ENCODE measurements at regions not wholly inside any gene's neighbourhood (a gene's known extent, or its start where the extent isn't known, plus 50 kb on each side); places are given as distances from the start of the nearest gene placed in this dataset.

DNA sequence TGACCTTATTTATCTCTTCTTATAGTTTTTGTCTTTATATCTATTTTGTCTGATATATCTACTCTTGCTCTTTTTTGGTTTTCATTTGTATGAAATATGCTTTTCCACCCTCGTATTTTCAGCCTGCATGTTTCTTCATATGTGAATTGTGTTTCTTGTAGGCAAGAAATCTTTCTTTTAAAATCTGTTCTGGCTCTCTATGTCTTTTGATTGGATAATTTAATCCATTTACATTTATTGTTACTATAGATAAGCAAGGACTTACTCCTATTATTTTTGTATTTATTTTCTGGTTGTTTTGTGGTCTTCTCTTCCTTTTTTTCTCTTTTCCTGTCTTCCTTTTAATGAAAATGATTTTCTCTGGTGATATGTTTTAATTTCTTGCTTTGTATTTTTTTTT lies 403.1 kb downstream of the DCAF12L2 start:
- DNase-seq (no peak), ATAC-seq (no peak)
- Histone ChIP-seq H3K27me3 (ENCODE audit: control insufficient read depth in 2 of 2, insufficient read depth in 2 of 2, low read length in 2 of 2) (no peaks in the 10 kb centered on the region), H3K36me3 (ENCODE audit: control insufficient read depth in 2 of 3, insufficient read depth in 3 of 3, low read length in 3 of 3) (no peaks in the 10 kb centered on the region), H3K27ac (ENCODE audit: low read depth, low read length) (no peak overlapping the region), H3K4me3 (ENCODE audit: low read length) (no peak overlapping the region), H3K9me3 (ENCODE audit: control insufficient read depth in 2 of 3, low read length in 3 of 3) (no peaks in the 10 kb centered on the region), H3K4me1 (ENCODE audit: control insufficient read depth in 2 of 2, insufficient read depth in 2 of 2, low read length in 2 of 2) (no peaks in the 10 kb centered on the region)
- intact Hi-C loops (cut with micrococcal nuclease), result no loop called here
- Mint-ChIP-seq H3K36me3 (no peaks in the 10 kb centered on the region), H3K27ac (no peak overlapping the region), H3K4me3 (no peak overlapping the region), H3K27me3 (no peaks in the 10 kb centered on the region), H3K4me1 (no peaks in the 10 kb centered on the region), H3K9me3 (peaks cover 0 to 25% (median 6%) of the 10 kb centered on the region in 11 donors)
- POLR2A ChIA-PET, result no interaction called here
- CTCF ChIA-PET, result no interaction called here

DNA sequence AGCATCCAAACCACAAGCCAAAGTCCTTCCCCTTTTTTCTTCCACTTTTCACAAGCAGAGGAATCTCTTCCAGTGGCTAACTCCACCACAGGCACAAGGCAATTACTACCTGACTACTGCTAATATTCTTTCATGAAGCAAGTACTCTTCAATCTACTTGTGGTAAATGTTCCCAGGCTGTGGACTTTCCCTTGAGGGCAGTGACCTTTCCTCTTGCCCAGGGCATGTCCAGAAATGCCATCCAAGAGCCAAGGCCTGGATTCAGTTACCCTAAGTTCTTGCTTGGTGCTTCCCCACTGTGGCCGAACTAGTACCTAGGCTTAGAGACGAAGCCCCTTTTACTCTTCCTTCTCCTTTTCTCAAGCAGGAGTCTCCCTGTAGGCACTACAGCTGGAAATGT lies 400.7 kb downstream of the DCAF12L2 start:
- H3K4me1 Mint-ChIP-seq, result no peaks in the 10 kb centered on the region
- ChIA-PET POLR2A (no interaction called here), CTCF (no interaction called here)
- H3K27ac Mint-ChIP-seq, result no peak overlapping the region
- Histone ChIP-seq H3K27ac (ENCODE audit: low read depth, low read length) (no peak overlapping the region), H3K4me3 (ENCODE audit: low read length) (no peak overlapping the region), H3K9me3 (ENCODE audit: control insufficient read depth in 2 of 3, low read length in 3 of 3) (no peaks in the 10 kb centered on the region), H3K4me1 (ENCODE audit: control insufficient read depth in 2 of 2, insufficient read depth in 2 of 2, low read length in 2 of 2) (no peaks in the 10 kb centered on the region), H3K27me3 (ENCODE audit: control insufficient read depth in 2 of 2, insufficient read depth in 2 of 2, low read length in 2 of 2) (no peaks in the 10 kb centered on the region), H3K36me3 (ENCODE audit: control insufficient read depth in 2 of 3, insufficient read depth in 3 of 3, low read length in 3 of 3) (no peaks in the 10 kb centered on the region)
- intact Hi-C loops (cut with micrococcal nuclease), result no loop called here
- no peaks in the 10 kb centered on the region for H3K27me3 Mint-ChIP-seq
- no peak for DNase-seq
- H3K4me3 Mint-ChIP-seq, result no peak overlapping the region
- ATAC-seq, result no peak
- peaks cover 0 to 25% (median 6%) of the 10 kb centered on the region in 11 donors for H3K9me3 Mint-ChIP-seq
- H3K36me3 Mint-ChIP-seq, result no peaks in the 10 kb centered on the region

DNA sequence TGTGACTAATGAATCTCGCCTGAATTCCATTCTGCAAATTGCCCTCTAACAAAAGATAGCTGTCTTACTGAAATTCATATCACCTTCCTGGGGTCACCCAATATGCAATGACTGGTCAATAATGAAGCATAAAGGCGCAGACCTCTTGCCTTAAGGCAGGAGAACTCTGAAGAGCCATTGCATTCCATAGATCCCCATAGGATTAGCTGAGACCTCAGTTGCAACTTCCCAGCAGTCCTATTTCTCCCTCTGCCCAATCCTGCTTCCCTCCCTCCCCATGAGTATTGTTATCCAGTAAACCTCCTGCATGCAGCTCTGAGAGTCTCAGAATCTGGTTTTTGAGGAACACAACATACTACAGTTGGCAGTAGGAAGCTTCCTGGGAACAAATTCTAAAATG lies 396.5 kb downstream of the DCAF12L2 start:
- H3K4me1 Mint-ChIP-seq, result no peaks in the 10 kb centered on the region
- no peaks in the 10 kb centered on the region for H3K4me1 ChIP-seq (ENCODE audit: control insufficient read depth in 2 of 2, insufficient read depth in 2 of 2, low read length in 2 of 2)
- no peak overlapping the region for H3K4me3 ChIP-seq (ENCODE audit: low read length)
- no peak for ATAC-seq
- H3K4me3 Mint-ChIP-seq, result no peak overlapping the region
- no peak for DNase-seq
- H3K36me3 Mint-ChIP-seq, result no peaks in the 10 kb centered on the region
- no peaks in the 10 kb centered on the region for H3K36me3 ChIP-seq (ENCODE audit: control insufficient read depth in 2 of 3, insufficient read depth in 3 of 3, low read length in 3 of 3)
- ChIA-PET POLR2A (no interaction called here), CTCF (no interaction called here)
- no peak overlapping the region for H3K27ac ChIP-seq (ENCODE audit: low read depth, low read length)
- H3K27ac Mint-ChIP-seq, result no peak overlapping the region
- peaks cover 0 to 5% (median under 1%) of the 10 kb centered on the region in 11 donors for H3K9me3 Mint-ChIP-seq
- intact Hi-C loops (cut with micrococcal nuclease), result no loop called here
- H3K27me3 ChIP-seq (ENCODE audit: control insufficient read depth in 2 of 2, insufficient read depth in 2 of 2, low read length in 2 of 2), result no peaks in the 10 kb centered on the region
- no peaks in the 10 kb centered on the region for H3K9me3 ChIP-seq (ENCODE audit: control insufficient read depth in 2 of 3, low read length in 3 of 3)
- no peaks in the 10 kb centered on the region for H3K27me3 Mint-ChIP-seq

DNA sequence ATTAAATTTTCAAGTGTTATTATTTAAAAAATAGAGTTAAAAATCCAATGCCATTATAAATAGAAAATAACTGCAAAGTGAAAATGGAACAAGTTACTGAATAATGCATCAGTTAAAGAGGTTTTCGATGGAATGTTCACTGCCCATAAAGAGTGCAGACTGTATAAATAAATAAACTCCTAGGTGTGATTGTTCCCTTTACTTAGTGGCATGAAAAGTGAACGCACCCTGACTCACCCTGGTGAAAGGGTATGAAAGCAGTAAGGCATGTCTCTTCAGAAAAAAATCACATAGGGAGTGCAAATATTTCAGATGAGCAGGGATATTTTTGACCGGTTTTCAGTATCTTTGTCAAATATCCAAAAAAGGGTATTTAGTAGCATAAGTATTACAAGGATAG lies 387.8 kb downstream of the DCAF12L2 start:
- no peak overlapping the region for H3K27ac ChIP-seq (ENCODE audit: low read depth, low read length)
- intact Hi-C loops (cut with micrococcal nuclease), result no loop called here
- H3K4me3 ChIP-seq (ENCODE audit: low read length), result no peak overlapping the region
- no peak overlapping the region for H3K27ac Mint-ChIP-seq
- H3K4me3 Mint-ChIP-seq, result no peak overlapping the region
- no peaks in the 10 kb centered on the region for H3K4me1 Mint-ChIP-seq
- H3K4me1 ChIP-seq (ENCODE audit: control insufficient read depth in 2 of 2, insufficient read depth in 2 of 2, low read length in 2 of 2), result no peaks in the 10 kb centered on the region
- no peaks in the 10 kb centered on the region for H3K36me3 Mint-ChIP-seq
- H3K27me3 Mint-ChIP-seq, result no peaks in the 10 kb centered on the region
- H3K36me3 ChIP-seq (ENCODE audit: control insufficient read depth in 2 of 3, insufficient read depth in 3 of 3, low read length in 3 of 3), result no peaks in the 10 kb centered on the region
- DNase-seq, result no peak
- ChIA-PET POLR2A (no interaction called here), CTCF (no interaction called here)
- no peak for ATAC-seq
- H3K9me3 Mint-ChIP-seq, result peaks cover 0 to 5% (median 0%) of the 10 kb centered on the region in 11 donors
- H3K27me3 ChIP-seq (ENCODE audit: control insufficient read depth in 2 of 2, insufficient read depth in 2 of 2, low read length in 2 of 2), result no peaks in the 10 kb centered on the region
- no peaks in the 10 kb centered on the region for H3K9me3 ChIP-seq (ENCODE audit: control insufficient read depth in 2 of 3, low read length in 3 of 3)

DNA sequence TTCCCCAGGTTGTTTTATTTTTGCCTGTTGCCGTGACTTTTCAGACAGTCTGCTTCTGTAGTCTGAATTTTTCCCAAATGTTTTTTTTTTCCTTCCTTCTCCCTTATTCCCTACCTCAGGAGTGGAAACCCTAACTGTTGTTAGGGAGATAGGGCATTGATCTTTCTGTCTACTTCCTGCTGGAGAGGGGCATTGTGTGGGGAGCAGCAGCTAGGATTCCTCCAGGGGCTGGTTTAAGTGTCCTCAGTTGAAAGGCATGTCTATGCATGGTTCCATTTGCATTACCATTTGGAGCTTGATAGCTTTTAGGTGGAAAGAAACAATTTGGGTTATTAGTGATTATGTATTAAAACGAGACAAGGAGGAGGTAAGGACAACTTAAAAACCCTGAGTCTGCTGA lies 383.9 kb downstream of the DCAF12L2 start:
- Histone ChIP-seq H3K4me1 (ENCODE audit: control insufficient read depth in 2 of 2, insufficient read depth in 2 of 2, low read length in 2 of 2) (no peaks in the 10 kb centered on the region), H3K36me3 (ENCODE audit: control insufficient read depth in 2 of 3, insufficient read depth in 3 of 3, low read length in 3 of 3) (no peaks in the 10 kb centered on the region), H3K4me3 (ENCODE audit: low read length) (no peak overlapping the region), H3K27me3 (ENCODE audit: control insufficient read depth in 2 of 2, insufficient read depth in 2 of 2, low read length in 2 of 2) (no peaks in the 10 kb centered on the region), H3K27ac (ENCODE audit: low read depth, low read length) (no peak overlapping the region), H3K9me3 (ENCODE audit: control insufficient read depth in 2 of 3, low read length in 3 of 3) (no peaks in the 10 kb centered on the region)
- DNase-seq, result no peak
- ATAC-seq, result no peak
- no peak overlapping the region for H3K27ac Mint-ChIP-seq
- intact Hi-C loops (cut with micrococcal nuclease), result no loop called here
- no peaks in the 10 kb centered on the region for H3K36me3 Mint-ChIP-seq
- ChIA-PET CTCF (no interaction called here), POLR2A (no interaction called here)
- H3K4me3 Mint-ChIP-seq, result no peak overlapping the region
- H3K4me1 Mint-ChIP-seq, result no peaks in the 10 kb centered on the region
- H3K9me3 Mint-ChIP-seq, result no peaks in the 10 kb centered on the region
- no peaks in the 10 kb centered on the region for H3K27me3 Mint-ChIP-seq

DNA sequence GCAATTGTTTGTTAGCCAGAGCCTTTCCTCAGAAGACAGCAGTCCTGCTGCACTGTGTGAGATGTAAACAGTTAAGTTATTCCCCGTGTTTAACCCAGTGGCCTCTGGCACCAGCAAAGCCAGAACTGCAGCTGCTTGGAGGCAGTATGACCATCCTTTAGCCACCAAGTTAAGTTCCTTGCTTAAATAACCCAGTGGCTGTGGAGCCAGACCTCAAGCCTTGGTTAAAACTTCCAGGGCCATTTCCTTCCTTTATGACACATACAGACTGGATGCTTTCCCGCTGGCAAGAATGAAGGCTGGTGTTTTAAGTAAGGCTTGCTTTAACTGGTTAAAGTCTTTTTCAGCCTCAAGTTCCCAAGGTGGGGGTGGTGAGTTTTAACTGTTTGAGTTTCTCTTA lies 379.8 kb downstream of the DCAF12L2 start:
- no peaks in the 10 kb centered on the region for H3K4me1 Mint-ChIP-seq
- Histone ChIP-seq H3K4me3 (ENCODE audit: low read length) (no peak overlapping the region), H3K27me3 (ENCODE audit: control insufficient read depth in 2 of 2, insufficient read depth in 2 of 2, low read length in 2 of 2) (no peaks in the 10 kb centered on the region), H3K4me1 (ENCODE audit: control insufficient read depth in 2 of 2, insufficient read depth in 2 of 2, low read length in 2 of 2) (no peaks in the 10 kb centered on the region), H3K9me3 (ENCODE audit: control insufficient read depth in 2 of 3, low read length in 3 of 3) (no peaks in the 10 kb centered on the region), H3K36me3 (ENCODE audit: control insufficient read depth in 2 of 3, insufficient read depth in 3 of 3, low read length in 3 of 3) (no peaks in the 10 kb centered on the region), H3K27ac (ENCODE audit: low read depth, low read length) (no peak overlapping the region)
- H3K27ac Mint-ChIP-seq, result no peak overlapping the region
- intact Hi-C loops (cut with micrococcal nuclease), result no loop called here
- ATAC-seq (no peak), DNase-seq (no peak)
- H3K36me3 Mint-ChIP-seq, result no peaks in the 10 kb centered on the region
- ChIA-PET POLR2A (no interaction called here), CTCF (no interaction called here)
- no peaks in the 10 kb centered on the region for H3K27me3 Mint-ChIP-seq
- H3K4me3 Mint-ChIP-seq, result no peak overlapping the region
- peaks cover 0 to 5% (median 0%) of the 10 kb centered on the region in 11 donors for H3K9me3 Mint-ChIP-seq

DNA sequence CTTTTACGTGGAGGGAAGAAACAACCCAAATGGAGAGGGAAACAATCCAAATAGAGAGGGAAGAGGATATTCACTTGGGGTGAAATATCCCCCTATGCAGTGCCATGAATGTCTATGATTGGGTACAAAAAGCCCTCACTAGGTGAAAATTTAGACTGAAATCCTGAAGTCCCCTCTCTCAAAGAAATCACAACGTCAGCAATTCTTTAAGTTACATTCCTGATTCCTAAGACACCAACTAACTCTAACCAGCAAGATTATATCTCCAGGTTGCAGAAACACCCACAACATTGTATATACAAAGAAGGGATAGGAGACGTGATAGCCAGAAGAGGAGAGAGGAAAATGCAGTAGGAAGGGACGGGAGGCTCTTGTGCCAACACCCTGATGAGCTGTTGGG lies 374.3 kb downstream of the DCAF12L2 start:
- Mint-ChIP-seq H3K4me1 (no peaks in the 10 kb centered on the region), H3K36me3 (no peaks in the 10 kb centered on the region), H3K4me3 (no peak overlapping the region), H3K9me3 (peaks cover 0 to 5% (median 0%) of the 10 kb centered on the region in 11 donors), H3K27ac (no peak overlapping the region), H3K27me3 (peaks cover 0 to 8% (median 0%) of the 10 kb centered on the region in 5 donors)
- POLR2A ChIA-PET, result no interaction called here
- H3K4me3 ChIP-seq (ENCODE audit: low read length), result no peak overlapping the region
- no peak overlapping the region for H3K27ac ChIP-seq (ENCODE audit: low read depth, low read length)
- DNase-seq (no peak), ATAC-seq (no peak)
- no peaks in the 10 kb centered on the region for H3K27me3 ChIP-seq (ENCODE audit: control insufficient read depth in 2 of 2, insufficient read depth in 2 of 2, low read length in 2 of 2)
- intact Hi-C loops (cut with micrococcal nuclease), result no loop called here
- H3K4me1 ChIP-seq (ENCODE audit: control insufficient read depth in 2 of 2, insufficient read depth in 2 of 2, low read length in 2 of 2), result no peaks in the 10 kb centered on the region
- CTCF ChIA-PET, result no interaction called here
- H3K9me3 ChIP-seq (ENCODE audit: control insufficient read depth in 2 of 3, low read length in 3 of 3), result no peaks in the 10 kb centered on the region
- no peaks in the 10 kb centered on the region for H3K36me3 ChIP-seq (ENCODE audit: control insufficient read depth in 2 of 3, insufficient read depth in 3 of 3, low read length in 3 of 3)

All from naive thymus-derived CD4-positive, alpha-beta T cell (primary cell).